Ammon's horn (tissue), 1 donor: ENCODE measurements at regions not wholly inside any gene's neighbourhood (a gene's known extent, or its start where the extent isn't known, plus 50 kb on each side); places are given as distances from the start of the nearest gene placed in this dataset.
"Not testable (repeated sequence)": the region's sequence is repeated elsewhere in the genome, so short reads cannot be mapped to it uniquely, and the experiment has no call there.

ENCODE experiments used
- DNase-seq: peaks from one replicate; pipeline ENCODE4 v3.0.0-alpha.2; 2016; ENCODE audit warnings: low spot score

DNA sequence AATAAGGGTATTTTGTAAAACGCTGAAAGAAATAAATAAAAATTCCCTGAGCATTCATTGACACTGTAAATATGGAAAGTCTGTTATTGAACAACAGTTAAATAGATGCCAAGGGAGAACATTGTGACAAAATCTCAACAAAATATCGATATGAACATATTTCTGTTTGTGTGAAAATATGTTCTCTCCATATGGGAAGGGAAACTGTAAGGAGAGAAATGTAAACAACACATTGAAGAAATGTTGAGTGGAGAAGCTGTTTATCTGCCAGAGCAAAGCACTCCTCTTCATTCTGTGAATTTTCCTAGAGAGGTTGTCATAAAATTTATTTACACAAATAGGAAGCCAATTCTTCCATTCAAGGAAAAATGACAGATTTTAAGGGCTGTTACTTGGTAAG, 57.1 kb upstream of the EOMES start:
- DNase-seq: no peak

DNA sequence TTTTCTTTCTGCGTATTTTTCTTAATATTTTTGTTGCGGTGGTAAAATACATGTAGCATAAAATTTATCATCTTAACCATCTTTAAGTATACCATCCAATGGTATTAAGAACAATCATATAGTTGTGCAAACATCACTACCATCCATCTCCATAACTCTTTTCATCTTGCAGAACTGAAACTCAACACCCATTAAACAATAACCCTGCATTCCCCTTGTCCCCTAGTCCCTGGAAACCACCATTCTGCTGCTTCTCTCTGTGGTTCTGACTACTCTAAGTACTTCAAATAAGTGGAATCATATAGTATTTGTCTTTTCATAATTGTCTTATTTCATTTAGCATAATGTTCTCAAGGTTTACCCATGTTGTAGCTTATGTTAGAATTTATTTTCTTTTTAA, 67.3 kb upstream of the EOMES start:
- DNase-seq: no peak

DNA sequence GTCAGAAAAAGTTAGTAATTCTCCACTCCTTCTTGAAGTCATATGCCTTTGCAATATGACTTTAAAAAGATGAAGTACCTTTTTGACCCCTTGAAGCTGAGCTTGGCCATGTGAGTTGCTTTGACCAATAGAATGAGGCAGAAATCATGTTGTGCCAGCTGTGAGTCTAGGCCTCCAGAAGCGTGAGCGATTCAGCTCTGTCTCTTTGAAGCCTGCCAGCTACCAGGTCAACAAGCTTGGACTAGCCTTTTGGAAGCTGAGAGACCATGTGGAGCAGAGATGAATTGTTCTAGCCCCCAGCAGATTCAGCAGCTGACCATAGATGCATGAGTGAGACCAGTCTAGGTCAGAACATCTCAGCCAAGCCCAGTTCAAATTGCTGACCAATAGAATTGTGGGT, 69.8 kb upstream of the EOMES start:
- DNase-seq: no peak

DNA sequence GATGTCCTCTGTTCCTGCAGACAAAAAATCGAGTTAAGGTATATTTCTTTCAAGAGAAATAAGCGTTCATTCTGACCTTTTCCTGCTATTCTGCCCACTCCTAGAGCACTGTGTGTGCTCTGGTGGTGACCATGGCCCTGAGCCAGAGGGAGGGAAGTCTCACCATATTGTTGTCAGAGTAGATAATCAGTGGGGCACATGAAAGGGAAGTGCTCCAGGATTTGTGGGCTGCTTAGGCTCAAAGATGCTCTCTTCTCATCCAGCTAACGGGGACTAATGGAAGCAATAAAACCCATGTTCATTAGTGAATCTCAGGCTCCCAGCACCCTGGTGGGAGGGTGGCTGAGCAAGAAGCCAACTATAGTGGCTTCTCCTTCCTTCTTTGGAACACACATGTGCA, 70.7 kb upstream of the EOMES start:
- no peak for DNase-seq

DNA sequence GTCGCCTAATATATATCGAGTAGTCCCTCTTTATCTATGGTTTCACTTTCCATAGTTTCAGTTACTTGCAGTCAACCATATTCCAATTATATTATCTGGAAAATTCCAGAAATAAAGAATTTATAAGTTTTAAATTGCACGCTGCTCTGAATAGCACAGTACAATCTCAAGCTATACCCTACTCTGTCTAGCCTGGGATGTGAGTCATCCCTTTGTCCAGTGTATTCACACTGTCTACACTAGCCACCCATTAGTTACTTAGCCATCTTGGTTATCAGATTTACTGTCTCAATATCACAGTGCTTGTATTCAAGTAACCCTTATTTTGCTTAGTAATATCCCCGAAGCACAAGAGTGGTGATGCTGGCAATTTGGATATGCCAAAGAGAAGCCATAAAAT, 72.1 kb upstream of the EOMES start:
- DNase-seq: no peak

DNA sequence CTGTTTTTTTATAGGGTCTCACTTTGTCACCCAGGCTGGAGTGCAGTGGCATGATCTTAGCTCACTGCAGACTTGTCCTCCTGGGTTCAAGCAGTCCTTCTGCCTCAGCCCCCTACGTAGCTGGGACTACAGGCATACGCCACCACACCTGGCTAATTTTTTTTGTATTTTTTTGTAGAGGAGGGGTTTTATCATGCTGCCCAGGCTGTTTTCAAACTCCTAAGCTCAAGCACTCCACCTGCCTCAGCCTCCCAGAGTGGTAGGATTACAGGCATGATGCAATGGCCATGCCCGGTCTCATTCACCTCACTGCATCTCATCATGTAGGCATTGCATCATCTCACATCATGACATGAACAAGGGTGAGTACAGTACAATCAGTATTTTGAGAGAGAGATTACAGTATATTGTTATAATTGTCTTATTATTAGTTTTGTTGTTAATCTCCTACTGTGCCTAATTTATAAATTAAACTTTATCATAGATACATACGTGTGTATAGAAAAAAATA, 74.3 kb upstream of the EOMES start:
- DNase-seq: no peak

DNA sequence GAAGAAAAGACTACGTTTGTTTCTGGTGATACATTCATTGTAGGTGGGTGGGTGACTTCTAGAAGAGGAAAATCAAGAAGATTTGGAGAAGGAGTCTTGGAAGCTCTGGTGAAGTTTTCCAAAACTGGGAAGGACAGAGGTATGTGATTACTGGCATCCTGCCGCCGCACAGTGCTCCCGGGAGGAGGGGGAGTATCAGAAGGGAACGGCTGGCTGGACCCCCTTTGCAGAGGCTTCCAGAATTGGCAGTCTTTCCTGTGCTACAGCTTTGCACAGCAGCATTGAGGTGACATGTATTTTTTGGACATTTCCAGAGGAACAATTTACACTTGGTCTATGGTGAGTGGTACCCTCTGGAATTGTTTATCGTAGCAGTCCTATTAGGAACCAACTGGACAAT, 75.7 kb upstream of the EOMES start:
- DNase-seq: no peak

DNA sequence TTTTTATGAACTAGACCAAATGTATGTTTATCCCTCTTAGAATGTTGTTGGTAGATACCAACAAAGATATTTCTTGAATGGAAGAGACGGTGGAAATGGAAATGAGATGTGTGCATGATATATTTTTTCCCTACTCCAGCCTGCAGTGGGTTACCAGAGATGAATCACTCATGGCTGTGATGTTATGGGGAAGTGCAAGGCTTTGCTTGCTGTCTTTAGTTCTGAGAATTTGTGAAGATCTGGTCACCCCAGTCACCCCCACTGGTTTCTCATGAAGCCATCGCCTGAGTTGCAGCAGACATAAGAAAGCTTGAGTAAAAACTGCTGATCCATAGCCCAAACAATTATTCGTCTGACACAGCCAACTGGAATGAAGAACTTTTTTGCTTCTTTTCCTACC, 78.1 kb upstream of the EOMES start:
- DNase-seq: no peak

DNA sequence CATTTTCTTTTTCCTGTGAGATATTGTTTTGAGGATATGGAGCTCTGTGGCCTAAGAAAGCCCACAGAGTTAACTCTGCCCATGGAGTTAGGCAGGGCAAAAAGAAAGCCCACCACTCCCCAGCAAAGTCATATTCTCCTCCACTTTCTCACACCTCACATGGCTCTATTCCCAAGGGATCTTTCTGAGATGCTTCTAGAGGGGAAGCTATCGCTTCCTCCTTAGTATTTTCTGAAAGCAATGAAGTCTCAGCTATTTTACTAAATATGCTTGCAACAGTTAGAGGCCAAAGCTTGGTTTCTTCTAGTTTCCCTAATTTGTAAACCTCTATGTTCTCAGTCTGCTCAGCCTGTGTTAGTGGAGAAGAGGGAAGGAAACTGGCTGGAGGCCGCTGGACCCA, 80.3 kb upstream of the EOMES start:
- DNase-seq: no peak

DNA sequence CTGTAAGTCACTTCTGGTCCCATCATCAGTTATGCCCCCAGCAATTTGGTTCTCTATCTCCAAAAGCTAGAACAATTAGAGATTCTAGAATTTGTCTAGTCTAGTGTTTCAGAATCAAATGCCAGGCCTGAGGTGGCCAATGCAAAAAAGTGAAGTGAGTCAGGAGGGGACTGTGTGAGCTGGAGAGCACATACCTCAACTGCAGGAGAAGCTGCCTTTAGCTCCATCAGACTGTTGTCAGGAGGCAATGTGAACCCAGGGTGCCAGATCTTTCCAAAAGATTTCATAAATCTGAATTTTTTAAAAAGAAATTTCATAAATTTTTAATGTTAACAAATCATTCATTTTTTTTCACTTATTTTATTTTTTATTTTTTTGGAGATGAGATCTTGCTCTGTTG, 80.7 kb upstream of the EOMES start:
- DNase-seq: no peak

DNA sequence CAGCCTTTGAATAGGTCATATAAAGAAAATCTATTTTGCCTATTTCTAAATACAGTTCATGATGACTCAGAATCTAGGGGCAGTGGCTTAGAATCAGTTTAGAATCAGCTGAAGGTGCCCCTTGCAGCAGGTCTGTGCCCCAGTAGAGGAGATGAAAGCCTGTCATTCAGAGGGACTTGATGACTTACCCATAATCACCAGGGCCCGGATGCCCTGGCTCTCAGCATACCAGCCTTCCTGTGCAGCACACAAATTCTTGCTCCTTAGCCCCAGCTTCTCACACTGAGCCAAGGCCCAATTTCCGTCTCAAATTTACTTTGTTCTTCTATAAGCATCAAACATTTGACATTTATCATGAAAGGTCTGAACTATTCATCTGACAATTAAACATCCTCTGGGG, 83.2 kb upstream of the EOMES start:
- DNase-seq: no peak

DNA sequence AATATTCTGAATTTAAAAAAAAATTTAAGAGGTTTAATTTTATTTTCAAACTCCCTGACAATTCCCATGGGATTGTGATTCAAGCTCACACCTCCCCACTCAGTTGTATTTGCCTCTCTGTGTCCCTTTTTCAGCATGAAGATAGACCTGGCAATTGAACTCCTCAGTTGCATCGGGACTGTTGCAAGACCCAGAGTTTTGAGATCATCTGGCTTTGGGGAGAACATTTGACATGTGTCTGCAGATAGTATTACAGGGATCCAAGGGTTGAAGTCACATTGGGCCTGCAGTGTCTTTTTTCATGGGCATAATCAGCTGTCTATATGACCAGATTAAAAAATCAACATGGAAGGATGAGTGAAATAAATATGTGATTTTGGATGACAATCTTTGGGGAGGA, 91.1 kb upstream of the EOMES start:
- DNase-seq: no peak

DNA sequence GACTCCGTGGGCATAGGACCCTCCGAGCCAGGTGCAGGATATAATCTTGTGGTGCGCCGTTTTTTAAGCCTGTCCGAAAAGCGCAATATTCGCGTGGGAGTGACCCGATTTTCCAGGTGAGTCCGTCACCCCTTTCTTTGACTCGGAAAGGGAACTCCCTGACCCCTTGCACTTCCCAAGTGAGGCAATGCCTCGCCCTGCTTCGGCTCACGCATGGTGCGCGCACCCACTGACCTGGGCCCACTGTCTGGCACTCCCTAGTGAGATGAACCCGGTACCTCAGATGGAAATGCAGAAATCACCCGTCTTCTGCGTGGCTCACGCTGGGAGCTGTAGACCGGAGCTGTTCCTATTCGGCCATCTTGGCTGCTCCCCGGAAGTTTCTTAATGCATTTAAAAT, 99.5 kb upstream of the EOMES start:
- not testable (repeated sequence) for DNase-seq

DNA sequence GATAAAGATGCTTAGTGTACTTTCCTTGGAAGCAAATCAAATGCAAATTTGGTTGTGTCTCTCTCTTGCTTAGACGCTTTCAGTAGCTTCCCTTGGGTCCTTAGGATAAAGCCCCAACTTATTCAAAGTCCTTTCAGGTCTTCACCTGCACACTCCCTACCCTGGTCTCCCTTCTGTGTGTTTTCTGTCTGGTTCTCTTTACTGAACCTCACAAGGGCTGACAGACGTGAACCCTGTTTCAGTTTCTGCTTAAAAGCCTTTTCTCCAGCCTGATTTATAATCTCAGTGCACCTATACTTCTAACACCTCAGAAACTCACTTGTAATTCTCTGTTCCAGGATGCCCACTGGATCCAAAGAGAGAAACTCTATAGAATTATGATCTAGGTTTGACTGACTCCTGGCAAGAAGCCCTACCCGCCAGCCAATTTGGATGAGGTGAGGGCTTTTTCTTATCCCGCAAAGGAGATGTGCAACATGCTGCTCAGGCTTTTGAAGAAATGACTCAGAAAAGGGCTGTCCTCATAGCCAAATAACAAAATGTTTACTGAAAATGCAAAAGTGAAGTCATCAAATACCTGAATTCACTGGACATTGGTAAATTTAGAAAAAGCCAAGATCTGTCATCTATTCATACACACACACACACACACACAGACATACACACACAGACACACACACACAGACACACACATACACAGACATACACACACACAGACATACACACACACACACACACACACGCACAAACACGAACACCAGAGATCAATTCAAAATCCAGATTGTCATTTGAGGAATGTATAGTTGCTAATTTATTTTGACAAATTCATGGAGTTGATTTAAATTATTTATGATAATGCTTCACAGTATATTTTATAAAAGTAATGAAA, 102.4 kb upstream of the EOMES start:
- DNase-seq: no peak

DNA sequence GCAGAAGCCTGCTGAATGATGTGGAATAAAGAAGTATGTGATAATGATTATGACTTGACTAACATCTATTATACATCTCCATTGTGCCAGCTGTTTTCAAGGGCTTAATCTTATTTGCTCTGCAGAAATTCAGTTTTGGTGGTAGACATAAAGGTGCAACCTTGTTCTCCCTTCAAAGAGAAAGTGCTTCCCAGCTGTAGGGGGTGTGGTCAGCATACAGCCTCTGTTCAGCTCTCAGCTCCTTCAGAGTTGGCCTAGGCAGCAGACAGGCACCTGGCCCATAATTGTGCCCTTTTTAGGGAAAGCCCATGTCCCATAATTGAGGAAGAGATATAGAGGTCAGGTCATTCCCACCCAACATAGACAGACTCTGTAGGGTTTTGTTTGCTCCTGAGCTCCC, 104.3 kb upstream of the EOMES start:
- no peak for DNase-seq

DNA sequence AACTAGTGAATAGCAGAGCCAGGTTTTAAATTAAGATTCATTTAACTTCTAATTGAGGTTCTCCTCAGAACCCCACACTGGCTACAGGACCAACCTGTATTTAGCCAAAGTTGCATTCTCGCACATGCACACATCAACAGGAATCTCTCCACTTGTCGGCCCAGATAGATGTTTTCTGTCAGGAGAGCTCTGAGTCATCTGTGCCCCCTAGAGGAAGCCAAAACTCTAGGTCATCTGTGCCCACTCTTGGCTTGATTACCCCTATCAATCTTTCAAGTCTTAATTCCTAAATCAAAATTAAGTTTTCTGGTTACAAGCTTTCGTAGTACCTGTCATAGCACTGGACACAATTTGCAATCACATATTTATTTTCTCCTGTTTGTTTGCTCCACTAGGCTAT, 104.9 kb upstream of the EOMES start:
- DNase-seq: no peak

DNA sequence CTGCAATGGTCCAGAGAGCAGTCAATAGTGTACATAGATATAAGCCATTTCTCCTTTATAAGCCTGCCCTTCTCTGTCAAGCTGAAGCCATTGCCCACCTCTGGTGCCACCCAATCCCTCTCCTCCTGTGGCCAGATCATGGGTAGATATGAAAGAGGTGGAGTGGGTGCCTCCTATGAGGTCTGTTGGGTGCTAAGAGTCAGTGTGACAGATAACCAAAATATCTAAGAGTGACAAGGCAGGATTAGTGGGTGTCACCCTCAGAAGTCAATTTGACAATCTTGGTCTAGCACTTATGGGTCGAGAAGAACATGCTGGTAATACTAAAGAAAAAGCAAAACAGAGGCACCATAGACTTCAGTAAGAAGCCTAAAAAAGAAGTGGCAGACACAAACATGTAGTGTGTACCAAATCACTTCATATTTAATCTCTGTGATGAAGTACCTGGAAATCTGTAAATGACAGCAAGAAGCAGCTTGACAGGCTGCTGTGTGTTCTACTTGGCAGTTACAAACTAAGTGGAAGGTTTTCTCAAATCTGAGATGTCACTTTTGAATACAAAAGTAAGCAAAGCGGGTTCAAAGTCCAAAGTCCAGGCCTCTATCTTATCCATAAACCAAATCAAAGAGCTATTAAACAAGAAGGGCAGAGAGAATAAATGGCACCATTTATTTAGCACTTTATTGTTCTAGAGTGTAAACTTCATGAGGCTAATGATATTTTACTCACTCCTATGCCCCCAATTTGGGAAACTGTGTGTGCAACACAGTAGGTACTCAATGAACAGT, 118.9 kb upstream of the EOMES start:
- DNase-seq: no peak

DNA sequence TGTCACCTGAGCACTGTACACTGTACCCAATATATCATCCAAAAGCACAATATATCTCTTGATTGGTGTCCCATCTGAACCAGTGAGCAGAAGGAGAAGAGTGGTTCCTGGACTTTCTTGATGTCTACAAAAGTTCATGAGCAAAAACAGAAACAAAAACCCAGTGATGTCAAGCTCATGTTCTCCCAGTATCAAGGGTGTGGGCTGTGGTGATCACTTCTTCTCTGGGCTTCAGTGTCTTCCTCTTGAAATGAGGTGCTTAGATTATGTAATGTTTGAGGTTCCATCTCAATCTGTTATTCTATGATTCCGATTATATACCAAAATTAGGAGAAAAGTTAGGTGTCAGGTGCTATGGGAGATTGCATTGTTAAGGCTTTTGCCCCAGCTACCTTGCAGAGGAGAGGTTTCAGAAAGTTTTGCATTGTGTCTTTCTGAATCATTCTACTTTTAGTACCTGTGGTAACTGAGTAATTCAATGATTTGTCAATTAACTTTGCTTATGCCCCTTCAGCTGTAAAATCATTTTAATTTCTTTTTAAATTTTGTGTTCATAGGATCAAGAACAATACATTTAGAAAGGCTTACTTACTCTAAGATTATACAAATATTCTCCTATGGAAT, 122.0 kb upstream of the EOMES start:
- DNase-seq: no peak

DNA sequence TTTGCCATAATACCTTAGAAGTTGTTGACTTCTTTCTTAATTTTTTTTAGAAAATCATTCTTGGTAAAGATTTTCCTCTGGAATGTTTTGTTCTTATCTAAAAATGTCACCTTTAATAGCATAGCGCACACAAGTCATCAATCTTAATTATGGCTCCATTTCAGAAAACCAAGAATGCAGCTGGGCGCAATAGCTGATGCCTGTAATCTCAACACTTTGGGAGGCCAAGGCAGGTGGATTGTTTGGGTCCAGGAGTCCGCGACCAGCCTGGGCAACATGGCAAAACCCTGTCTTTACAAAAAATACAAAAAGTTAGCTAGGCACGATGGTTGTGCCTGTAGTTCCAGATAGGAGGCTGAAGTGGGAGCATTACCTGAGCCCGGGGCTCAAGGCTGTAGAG, 125.6 kb upstream of the EOMES start:
- no peak for DNase-seq

DNA sequence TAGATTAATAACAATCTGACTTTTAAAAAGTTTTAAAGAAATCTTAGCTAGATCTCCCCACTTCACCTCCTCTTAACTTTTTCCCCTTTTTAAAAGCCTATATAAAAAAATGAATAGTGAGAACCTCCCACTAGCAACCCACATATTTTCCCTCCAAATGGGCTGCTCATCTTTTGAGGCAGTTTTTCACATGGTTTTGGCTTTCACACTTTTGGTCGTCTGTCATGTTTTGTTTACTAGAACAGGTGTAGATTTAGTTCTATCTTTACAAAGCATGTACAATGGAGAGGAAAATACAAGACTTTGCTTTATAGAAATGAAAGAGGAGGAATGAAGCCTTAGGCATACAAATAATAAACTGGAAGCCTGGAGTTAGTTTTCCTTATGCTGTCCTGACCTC, 126.7 kb upstream of the EOMES start:
- DNase-seq: no peak

DNA sequence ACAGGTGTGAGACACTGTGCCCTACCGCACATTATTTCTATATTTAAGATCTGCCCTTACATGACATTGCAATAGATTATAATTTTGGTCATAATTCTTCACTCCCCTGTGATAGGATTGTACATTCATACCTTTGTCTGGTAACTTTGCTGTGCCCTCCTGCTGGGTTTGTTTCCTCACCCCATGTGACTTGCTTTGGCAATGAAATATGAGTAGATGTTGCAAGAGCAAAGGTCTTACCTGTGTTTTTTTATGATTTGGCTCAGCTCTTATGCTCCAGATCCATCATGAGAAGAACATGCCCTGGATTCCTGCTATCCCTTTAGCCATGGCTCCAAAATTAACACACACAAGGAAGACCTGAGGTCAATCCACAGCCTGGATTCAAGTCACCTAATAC, 137.7 kb upstream of the EOMES start:
- DNase-seq: no peak

DNA sequence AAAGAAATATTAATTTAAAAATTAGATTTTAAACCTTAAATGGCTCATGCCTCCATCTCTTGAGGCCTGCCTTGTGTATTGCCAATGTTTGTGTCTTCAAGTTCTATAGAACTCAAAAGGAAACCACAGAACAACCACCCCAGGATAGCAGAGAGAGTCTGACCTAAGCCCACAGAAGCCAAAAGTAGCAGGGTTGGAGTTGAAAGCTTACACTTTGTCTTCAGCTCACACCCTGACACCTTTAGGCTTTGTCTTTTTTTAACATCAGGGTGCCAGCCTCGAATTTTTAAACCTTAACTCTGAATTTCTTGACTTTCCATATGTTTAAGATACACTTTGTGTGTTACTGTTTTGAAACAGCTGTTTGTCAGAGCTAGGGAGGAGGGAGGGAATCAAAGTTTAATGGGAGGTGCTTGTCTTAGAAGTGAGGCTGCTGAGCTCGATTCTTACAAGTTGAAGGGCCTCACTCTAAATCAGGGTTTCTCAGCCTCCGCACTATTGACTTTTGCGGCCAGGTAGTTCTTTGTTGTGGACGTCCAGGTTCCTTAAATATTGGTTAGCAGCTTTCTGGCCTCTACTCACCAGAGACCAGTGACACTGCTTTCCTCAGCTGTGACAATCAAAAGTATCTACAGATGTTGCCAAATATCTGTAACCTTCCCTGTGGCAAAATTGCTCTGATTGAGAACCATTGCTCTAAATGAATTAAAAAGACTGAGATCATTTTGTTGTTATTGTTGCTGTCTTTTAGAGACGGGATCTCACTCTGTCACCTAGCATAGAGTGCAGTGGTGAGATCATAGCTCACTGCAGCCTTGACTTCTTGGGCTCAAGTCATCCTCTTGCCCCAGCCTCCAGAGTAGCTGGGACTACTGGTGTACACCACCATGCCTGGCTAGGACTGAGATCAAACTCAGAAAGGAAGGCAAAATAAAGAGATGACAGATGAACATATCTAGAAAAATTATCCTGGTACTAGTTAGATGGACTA, 139.2 kb upstream of the EOMES start:
- no peak for DNase-seq
